Peyer's patch (tissue), 4 donors: ENCODE measurements at regions not wholly inside any gene's neighbourhood (a gene's known extent, or its start where the extent isn't known, plus 50 kb on each side); places are given as distances from the start of the nearest gene placed in this dataset.

Experiments
- POLR2A ChIP-seq, 2 donors: fragments of 450-650 bp; IDR thresholded peaks; one replicate each; pipeline ENCODE4 v1.5.1; 2017; ENCODE audit warnings: antibody characterized with exemption in 2 of 2, mild to moderate bottlenecking in 2 of 2, moderate library complexity in 2 of 2
- TF ChIP-seq, protein P1 (sequence below), 6 experiments: fragments of 450-650 bp in 4 of 6; fragments of 200-600 bp in 2 of 6; sonication (generic) in 1 of 6; IDR thresholded peaks; one replicate each; pipeline ENCODE4 v1.5.1; 2017 to 2019; ENCODE audit warnings: antibody characterized with exemption in 6 of 6, mild to moderate bottlenecking in 3 of 6, moderate library complexity in 1 of 6

DNA sequence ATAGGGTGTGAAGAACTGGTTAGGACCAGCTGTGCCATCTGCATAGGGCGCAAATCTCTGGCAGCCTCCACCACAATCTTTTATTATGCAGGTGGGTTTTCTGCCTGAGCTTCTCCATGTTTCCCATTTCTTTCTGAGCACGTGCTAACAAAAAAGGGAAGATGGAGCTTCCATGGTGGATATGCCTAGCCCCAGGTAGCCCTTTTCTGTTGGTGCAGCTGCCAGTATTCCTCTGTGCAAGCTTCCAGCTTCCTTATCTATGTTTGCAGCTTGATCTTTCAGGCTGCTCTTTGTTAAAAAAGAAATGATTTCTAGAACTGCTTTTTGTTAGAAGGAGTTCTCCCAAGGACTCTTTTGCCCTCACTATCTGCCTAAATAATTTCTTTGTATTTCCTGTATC, 95.0 kb upstream of the EPB41L4A start:
- TF ChIP-seq POLR2A (IDR thresholded peaks at IDR 0.05) = no peak
- TF ChIP-seq, protein P1, sequence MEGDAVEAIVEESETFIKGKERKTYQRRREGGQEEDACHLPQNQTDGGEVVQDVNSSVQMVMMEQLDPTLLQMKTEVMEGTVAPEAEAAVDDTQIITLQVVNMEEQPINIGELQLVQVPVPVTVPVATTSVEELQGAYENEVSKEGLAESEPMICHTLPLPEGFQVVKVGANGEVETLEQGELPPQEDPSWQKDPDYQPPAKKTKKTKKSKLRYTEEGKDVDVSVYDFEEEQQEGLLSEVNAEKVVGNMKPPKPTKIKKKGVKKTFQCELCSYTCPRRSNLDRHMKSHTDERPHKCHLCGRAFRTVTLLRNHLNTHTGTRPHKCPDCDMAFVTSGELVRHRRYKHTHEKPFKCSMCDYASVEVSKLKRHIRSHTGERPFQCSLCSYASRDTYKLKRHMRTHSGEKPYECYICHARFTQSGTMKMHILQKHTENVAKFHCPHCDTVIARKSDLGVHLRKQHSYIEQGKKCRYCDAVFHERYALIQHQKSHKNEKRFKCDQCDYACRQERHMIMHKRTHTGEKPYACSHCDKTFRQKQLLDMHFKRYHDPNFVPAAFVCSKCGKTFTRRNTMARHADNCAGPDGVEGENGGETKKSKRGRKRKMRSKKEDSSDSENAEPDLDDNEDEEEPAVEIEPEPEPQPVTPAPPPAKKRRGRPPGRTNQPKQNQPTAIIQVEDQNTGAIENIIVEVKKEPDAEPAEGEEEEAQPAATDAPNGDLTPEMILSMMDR (IDR thresholded peaks at IDR 0.05) = no peak
